NCI-H510A (cell line): ENCODE measurements at regions not wholly inside any gene's neighbourhood (a gene's known extent, or its start where the extent isn't known, plus 50 kb on each side); places are given as distances from the start of the nearest gene placed in this dataset.

ENCODE experiments used
- DNase-seq: peaks from one replicate; lab custom pipeline; 2025; lab: John Stamatoyannopoulos, UW

DNA sequence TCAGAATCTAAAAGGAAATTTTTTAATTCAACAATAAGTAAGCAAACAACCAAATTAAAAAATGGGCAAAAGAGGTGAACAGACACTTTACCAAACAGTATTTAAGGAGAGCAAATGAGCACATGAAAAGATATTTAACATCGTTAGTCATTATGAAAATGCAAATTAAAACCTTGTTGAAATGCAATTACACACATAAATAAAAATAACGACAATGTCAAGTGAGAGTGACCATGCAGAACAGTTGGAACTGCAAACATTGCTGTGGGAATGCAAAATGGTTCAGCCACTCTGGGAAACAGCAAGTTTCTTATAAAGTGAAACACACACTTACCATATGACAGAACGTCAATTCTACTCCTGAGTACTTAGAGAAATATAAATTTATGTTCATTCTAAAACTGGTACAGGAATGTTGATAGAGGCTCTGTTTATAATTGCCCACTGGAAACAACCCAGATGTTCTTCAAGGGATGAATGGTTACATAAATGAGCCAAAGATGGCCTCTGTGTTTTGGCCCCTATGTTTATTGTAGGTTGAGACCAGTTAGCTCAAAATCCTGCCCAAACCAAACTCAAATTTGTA is 678.1 kb downstream of the UQCRFS1 start:
- no peak for DNase-seq

DNA sequence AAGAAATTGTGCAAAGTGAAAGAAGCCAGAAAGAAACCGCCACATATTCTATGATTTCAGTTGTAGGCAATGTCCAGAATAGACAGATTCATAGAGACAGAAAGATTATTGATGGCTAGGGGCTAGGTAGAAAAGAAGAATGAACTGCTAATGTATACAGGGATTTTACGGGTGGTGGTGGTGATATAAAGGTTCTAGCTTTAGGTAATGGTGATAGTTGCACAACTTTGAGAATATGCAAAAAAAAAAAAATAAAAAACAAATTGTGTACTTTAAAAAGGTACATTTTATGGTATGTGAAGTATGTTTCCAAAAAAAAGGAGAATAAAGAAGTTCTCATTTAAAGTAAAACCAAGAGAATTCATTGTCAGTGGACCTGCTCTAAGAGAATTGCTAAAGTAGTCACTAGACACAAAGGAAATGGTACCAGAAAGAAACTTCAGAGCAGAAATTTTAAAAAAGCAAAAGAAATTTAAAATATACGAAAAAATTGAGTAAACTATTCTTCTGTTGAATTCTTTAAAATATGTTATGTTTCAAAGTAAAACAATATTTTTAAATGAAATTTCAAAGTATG is 680.1 kb downstream of the UQCRFS1 start:
- no peak for DNase-seq

DNA sequence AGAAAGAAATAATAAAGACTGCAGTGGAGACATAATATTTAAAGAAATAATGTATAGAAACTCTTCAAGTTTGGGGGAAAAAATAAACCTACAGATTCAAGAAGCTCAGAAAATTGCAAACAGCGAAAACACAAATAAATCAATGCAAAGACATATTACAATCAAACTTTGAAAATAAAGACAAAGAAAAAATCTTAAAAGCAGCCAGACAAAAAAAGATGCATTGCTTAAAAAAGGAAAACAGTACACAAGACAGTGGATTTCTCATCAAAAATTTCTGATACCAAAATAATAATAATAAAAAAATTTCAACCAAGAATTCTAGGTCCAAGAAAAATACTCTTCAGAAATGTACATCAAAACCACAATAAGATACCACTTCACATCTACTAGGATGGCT is 681.0 kb downstream of the UQCRFS1 start:
- DNase-seq: no peak

GRCh38 chr19:28530406-28531035 is 682.4 kb downstream of the UQCRFS1 start:
- DNase-seq: no peak

DNA sequence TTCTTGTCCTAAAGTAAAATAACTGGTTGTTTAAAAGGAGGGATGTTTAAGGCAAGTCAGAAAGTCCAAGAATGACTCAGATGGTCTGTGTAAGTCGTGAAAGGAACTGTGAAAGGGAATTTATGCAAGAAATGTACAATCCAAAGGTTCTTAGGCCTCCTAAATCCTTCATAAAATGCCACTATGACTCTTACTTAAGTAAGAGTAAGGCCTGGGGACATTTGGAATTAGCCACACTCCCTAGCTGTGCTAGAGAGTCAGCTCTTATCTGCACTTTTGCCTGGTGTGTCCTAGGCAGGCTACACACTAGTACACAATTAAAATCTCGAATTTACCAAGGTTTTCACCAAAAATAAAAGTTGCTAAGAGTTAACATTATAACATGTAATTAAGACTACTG is 686.9 kb downstream of the UQCRFS1 start:
- DNase-seq: no peak

- DNase-seq: no peak
Observed at GRCh38 chr19:28523619-28524018, 689.3 kb downstream of the UQCRFS1 start.

DNA sequence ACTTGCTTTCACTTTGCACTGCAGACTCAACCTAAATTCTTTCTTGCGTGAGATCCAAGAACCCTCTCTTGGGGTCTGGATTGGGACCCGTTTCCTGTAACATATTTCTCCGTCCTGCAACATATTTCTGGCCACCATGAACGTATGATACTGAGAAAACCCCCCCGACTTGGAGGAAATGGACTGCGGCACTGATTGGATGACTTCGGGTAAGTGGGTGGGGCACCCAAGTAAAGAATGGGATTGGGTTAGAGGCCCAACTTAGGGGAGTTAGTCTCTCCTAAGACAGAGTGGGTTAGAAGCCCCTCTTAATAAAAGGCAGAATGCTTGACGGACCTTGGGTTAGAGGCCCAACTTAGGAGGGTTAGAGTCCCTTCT is 690.4 kb downstream of the UQCRFS1 start:
- DNase-seq: no peak

- DNase-seq: no peak
Observed at GRCh38 chr19:28521614-28522544, 691.1 kb downstream of the UQCRFS1 start.

- no peak for DNase-seq
Observed at GRCh38 chr19:28520998-28521568, 691.9 kb downstream of the UQCRFS1 start.

GRCh38 chr19:28519952-28520861 is 692.7 kb downstream of the UQCRFS1 start:
- DNase-seq: no peak

DNA sequence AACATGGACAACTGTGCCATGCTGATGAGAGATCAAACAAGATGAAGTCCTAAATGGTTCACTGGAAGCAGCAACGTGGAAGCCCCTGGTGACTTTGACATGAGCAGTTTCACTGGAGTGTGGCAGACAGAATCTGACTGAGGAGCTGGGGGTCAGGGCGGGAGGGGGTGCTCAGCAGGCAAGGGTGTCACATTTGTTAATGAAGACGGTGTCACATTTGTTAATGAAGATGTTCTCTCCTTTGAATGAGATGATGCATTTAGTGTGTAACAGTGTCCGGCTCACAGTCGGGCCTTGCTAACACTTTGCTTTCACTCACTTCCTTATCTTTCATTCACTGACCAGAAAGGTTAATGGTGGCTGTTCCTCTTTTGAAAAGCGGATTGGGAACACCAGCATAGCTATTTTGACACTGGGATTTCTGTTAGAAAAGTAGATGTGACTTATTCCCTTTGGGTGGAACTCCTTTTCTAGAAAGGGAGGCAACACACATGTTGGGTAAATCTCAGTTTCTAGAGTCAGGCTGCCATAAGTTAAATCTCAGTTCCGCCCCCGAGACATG is 693.7 kb downstream of the UQCRFS1 start:
- no peak for DNase-seq

DNA sequence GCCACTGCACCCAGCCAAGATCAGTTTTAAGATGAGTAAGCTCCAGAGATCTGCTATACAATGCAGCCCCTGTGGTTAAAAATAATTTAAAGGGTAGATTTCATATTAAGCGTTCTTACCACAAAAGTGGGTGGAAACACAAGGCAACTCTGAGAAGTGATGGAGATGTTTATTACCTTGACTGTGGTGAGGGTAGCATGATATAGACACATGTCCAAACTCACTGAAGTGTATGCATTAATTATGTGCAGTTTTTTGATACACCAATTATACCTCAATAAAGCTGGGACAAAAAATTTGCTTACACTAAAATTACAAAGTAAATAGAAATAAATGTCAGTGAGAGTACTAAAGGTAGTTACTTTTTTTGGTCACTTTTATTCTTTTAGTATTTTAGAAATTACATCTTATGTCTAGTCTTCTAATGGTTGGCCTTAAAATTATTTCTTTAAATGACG is 696.5 kb downstream of the UQCRFS1 start:
- no peak for DNase-seq

GRCh38 chr19:28514166-28514565 is 698.8 kb downstream of the UQCRFS1 start:
- no peak for DNase-seq

DNA sequence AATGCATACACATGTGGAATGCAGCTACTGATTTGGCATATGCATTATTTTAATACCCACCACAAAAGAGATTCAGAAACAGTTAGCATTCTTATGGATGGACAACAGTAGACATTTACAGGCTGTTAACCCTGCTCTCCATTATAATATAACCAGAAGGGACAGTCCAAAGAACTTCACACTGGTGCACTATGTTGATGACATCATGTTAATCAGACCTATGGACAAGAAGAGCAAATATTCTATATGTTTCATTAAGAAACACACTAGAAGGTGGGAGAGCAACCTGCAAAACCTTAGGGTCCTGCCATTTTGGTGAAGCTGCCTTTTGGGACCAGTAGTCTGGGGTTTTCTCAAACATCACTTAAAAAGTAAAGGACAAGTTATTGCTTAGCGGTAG is 701.3 kb downstream of the UQCRFS1 start:
- DNase-seq: no peak

DNA sequence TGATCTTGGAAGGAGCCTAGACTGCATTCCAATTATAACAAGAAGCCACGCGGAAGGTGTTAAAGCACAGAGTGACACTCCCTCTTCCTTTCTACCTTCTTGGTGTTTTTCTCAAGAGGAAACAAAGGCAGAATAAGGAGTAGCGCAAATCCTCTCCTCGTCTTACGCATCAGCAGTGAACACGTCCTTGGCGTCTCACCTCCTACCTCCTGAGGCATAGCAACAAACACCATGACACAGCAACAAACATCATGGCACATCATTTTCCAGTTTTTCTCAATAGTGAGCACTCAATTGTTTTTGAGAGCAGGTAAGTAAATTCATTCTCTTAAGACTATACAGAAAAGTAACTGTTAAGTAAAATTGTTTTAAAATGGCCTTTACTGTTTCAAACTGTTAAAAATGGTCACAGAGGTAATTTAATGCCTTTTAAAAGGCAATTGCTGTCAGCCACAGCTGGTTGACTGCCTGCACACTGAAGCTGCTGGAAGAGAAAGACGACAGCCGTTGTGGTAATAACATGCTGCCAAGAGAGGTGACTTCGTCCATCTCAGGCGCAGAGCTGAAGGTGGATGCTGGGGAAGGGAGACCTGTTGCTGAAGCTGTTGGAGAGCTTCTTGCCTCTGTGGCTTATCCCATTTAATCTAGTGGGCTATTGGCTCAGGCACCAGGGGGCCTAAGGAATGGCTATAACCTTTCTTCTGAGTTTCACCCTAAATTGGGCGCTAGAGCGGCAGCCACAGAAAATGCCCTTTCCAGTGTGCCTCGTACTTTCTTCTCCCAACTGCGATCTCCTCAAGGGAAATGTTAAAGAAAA is 703.7 kb downstream of the UQCRFS1 start:
- DNase-seq: no peak

GRCh38 chr19:28508666-28509065 is 704.3 kb downstream of the UQCRFS1 start:
- no peak for DNase-seq

- no peak for DNase-seq
Observed at GRCh38 chr19:28505933-28506332, 707.0 kb downstream of the UQCRFS1 start.

- no peak for DNase-seq
Observed at GRCh38 chr19:28505134-28505533, 707.8 kb downstream of the UQCRFS1 start.

DNA sequence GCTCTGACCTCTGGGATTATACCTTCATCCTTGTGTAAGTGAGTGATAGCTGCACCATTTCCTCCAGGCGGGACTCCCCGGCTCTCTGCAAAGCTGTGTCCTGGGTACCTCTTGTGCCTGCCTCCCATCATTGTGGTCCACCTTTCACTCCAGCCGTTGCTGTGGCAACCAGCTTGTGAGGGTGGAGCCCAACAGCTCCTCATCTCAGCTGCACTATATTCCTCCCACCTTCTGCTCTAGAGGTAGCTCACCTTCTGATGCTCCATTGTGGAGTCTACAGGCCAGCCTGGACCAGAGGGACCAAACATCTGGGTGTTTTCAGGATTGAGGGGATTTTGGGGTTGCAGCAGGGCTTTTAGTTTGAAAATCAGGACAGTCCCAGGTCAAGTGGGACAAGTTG is 708.2 kb downstream of the UQCRFS1 start:
- DNase-seq: no peak

DNA sequence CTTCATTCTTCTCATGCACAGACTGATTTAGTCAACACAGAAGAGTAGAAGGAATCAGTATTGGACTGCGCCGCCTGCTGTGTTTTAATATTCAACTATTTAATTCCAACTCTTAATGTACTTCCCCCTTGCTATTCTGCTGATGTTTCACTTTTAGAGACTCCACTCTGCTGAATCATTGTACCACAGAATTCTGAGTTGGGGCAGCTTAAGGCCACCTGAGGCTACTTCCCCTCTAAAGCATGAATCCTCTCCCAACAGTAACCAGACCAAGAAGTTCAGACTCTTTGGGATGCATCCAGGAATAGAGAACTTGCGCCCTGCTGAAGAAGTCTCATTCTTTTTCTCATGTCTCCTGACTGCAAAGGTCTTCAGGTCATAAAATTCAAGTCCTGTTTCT is 708.8 kb downstream of the UQCRFS1 start:
- DNase-seq: no peak
